SU-DHL-6 (cell line): ENCODE measurements at regions not wholly inside any gene's neighbourhood (a gene's known extent, or its start where the extent isn't known, plus 50 kb on each side); places are given as distances from the start of the nearest gene placed in this dataset.

Experiments used
- H2AFZ ChIP-seq: fragments of 200-600 bp; sonication (generic); 2 replicates; pipeline ENCODE4 v1.6.1; 2014; ENCODE audit warnings: low read depth, mild to moderate bottlenecking, moderate library complexity, mixed read lengths, antibody characterized with exemption, low read length; ENCODE audit not compliant: severe bottlenecking
- H3F3A ChIP-seq: fragments of 200-600 bp; shearing (Covaris generic); 2 replicates; pipeline ENCODE4 v1.6.0; 2016; ENCODE audit warnings: antibody characterized with exemption, mild to moderate bottlenecking; ENCODE audit not compliant: insufficient read depth
- H3K27ac ChIP-seq: fragments of 200-600 bp; sonication (generic); 2 replicates; pipeline ENCODE4 v1.5.1; 2016; ENCODE audit warnings: low read depth, mild to moderate bottlenecking, low read length, moderate library complexity, mixed read lengths
- H3K27me3 ChIP-seq: fragments of 200-600 bp; sonication (generic), shearing (Covaris generic); 2 replicates; pipeline ENCODE4 v1.6.0; 2014; ENCODE audit warnings: mild to moderate bottlenecking, low read length
- H3K36me3 ChIP-seq: fragments of 200-600 bp; sonication (generic); 2 replicates; pipeline ENCODE4 v1.6.1; 2014; ENCODE audit warnings: mild to moderate bottlenecking, low read length, mixed read lengths
- H3K4me2 ChIP-seq: fragments of 300-600, 200-600 bp; shearing (Covaris generic), sonication (generic); 2 replicates; pipeline ENCODE4 v1.6.0; 2014; ENCODE audit warnings: low read length, low read depth, mild to moderate bottlenecking; ENCODE audit not compliant: poor library complexity, severe bottlenecking
- H3K4me3 ChIP-seq: fragments of 200-600 bp; sonication (generic); 2 replicates; pipeline ENCODE4 v1.5.1; 2014; ENCODE audit warnings: antibody characterized with exemption, low read length, mild to moderate bottlenecking, mixed read lengths; ENCODE audit not compliant: insufficient read depth, poor library complexity, severe bottlenecking
- H3K79me2 ChIP-seq: fragments of 200-600 bp; sonication (generic); 2 replicates; pipeline ENCODE4 v1.6.1; 2014; ENCODE audit warnings: mild to moderate bottlenecking, low read length, moderate library complexity; ENCODE audit not compliant: insufficient read depth
- H3K9ac ChIP-seq: fragments of 200-600 bp; sonication (generic); 2 replicates; pipeline ENCODE4 v1.7.0; 2014; ENCODE audit warnings: mild to moderate bottlenecking, low read length
- H3K9me2 ChIP-seq: fragments of 200-600 bp; sonication (generic); replicated peaks from 2 replicates; pipeline ENCODE4 v1.6.1; 2014; ENCODE audit warnings: low read length; ENCODE audit not compliant: insufficient read depth
- H3K9me3 ChIP-seq: fragments of 200-600 bp; sonication (generic); 2 replicates; pipeline ENCODE4 v1.6.1; 2014; ENCODE audit warnings: low read length, mixed read lengths; ENCODE audit not compliant: insufficient read depth
- H4K20me1 ChIP-seq: fragments of 200-600 bp; sonication (generic); 2 replicates; pipeline ENCODE4 v1.6.1; 2014; ENCODE audit warnings: low read depth, mild to moderate bottlenecking, antibody characterized with exemption, low read length, moderate library complexity, mixed read lengths
- EZH2phosphoT487 ChIP-seq: fragments of 200-600 bp; sonication (generic), shearing (Covaris generic); conservative IDR thresholded peaks from 2 replicates; pipeline ENCODE4 v1.6.1; 2018; ENCODE audit warnings: mild to moderate bottlenecking, antibody characterized with exemption, low read length, moderate library complexity, mixed read lengths
- TF ChIP-seq, protein P1 (sequence below): fragments of 200-600 bp; sonication (generic); IDR thresholded peaks from one replicate; pipeline ENCODE4 v1.5.1; 2017; ENCODE audit warnings: antibody characterized with exemption, mild to moderate bottlenecking, low read length, moderate library complexity; ENCODE audit not compliant: insufficient read depth, poor library complexity, severe bottlenecking

GRCh38 chr7:46979439-46979838 is 602.5 kb downstream of the TNS3 start:
- Histone ChIP-seq H3K9me3 (no peaks in the 10 kb centered on the region), H3K79me2 (no peaks in the 10 kb centered on the region), H3K27ac (no peak overlapping the region), H2AFZ (no peak overlapping the region), H4K20me1 (no peaks in the 10 kb centered on the region), H3K4me2 (no peak overlapping the region), H3K27me3 (no peaks in the 10 kb centered on the region), H3F3A (no peaks in the 10 kb centered on the region), H3K36me3 (no peaks in the 10 kb centered on the region), H3K9me2 (no peaks in the 10 kb centered on the region), H3K9ac (no peak overlapping the region), H3K4me3 (no peak overlapping the region)
- TF ChIP-seq EZH2phosphoT487 = no peak
- TF ChIP-seq, protein P1, sequence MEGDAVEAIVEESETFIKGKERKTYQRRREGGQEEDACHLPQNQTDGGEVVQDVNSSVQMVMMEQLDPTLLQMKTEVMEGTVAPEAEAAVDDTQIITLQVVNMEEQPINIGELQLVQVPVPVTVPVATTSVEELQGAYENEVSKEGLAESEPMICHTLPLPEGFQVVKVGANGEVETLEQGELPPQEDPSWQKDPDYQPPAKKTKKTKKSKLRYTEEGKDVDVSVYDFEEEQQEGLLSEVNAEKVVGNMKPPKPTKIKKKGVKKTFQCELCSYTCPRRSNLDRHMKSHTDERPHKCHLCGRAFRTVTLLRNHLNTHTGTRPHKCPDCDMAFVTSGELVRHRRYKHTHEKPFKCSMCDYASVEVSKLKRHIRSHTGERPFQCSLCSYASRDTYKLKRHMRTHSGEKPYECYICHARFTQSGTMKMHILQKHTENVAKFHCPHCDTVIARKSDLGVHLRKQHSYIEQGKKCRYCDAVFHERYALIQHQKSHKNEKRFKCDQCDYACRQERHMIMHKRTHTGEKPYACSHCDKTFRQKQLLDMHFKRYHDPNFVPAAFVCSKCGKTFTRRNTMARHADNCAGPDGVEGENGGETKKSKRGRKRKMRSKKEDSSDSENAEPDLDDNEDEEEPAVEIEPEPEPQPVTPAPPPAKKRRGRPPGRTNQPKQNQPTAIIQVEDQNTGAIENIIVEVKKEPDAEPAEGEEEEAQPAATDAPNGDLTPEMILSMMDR = no peak

- H3K27ac ChIP-seq = no peak overlapping the region
- no peaks in the 10 kb centered on the region for H3K9me3 ChIP-seq
- no peak overlapping the region for H2AFZ ChIP-seq
Measured at GRCh38 chr7:46975493-46975892, 606.4 kb downstream of the TNS3 start.

GRCh38 chr7:46972205-46972604 is 609.7 kb downstream of the TNS3 start:
- no peak overlapping the region for H3K27ac ChIP-seq
- TF ChIP-seq, protein P1 = no peak
- TF ChIP-seq EZH2phosphoT487 = no peak
- no peaks in the 10 kb centered on the region for H3F3A ChIP-seq
- no peaks in the 10 kb centered on the region for H4K20me1 ChIP-seq
- H3K27me3 ChIP-seq = no peaks in the 10 kb centered on the region
- no peak overlapping the region for H3K4me3 ChIP-seq
- no peaks in the 10 kb centered on the region for H3K36me3 ChIP-seq
- H3K9me2 ChIP-seq = no peaks in the 10 kb centered on the region
- H3K9me3 ChIP-seq = 0 out of 2 replicates have a peak, but pooled peaks cover 7% of the 10 kb centered on the region
- no peak overlapping the region for H2AFZ ChIP-seq
- no peak overlapping the region for H3K4me2 ChIP-seq
- H3K79me2 ChIP-seq = no peaks in the 10 kb centered on the region
- no peak overlapping the region for H3K9ac ChIP-seq

More at GRCh38 chr7:46975493-46975892, 606.4 kb downstream of the TNS3 start:
- no peaks in the 10 kb centered on the region for H3K79me2 ChIP-seq
- no peaks in the 10 kb centered on the region for H4K20me1 ChIP-seq
- no peaks in the 10 kb centered on the region for H3K27me3 ChIP-seq
- no peak overlapping the region for H3K9ac ChIP-seq
- H3K4me2 ChIP-seq = no peak overlapping the region
- no peaks in the 10 kb centered on the region for H3K9me2 ChIP-seq
- no peaks in the 10 kb centered on the region for H3K36me3 ChIP-seq
- no peaks in the 10 kb centered on the region for H3F3A ChIP-seq
- no peak overlapping the region for H3K4me3 ChIP-seq
- TF ChIP-seq, protein P1 = no peak
- TF ChIP-seq EZH2phosphoT487 = no peak
